ENCODE measurements at regions not wholly inside any gene's neighbourhood (a gene's known extent, or its start where the extent isn't known, plus 50 kb on each side); places are given as distances from the start of the nearest gene placed in this dataset.

GRCh38 chr6:140236732-140237131 is 862.3 kb upstream of the CITED2 start:
- no peaks in the 10 kb centered on the region for H3K9me3 ChIP-seq (ENCODE audit: low read depth, low read length, poor library complexity, severe bottlenecking)
- H3K27me3 ChIP-seq (replicated peaks; ENCODE audit: insufficient read depth, low read depth, low read length, poor library complexity) = no peaks in the 10 kb centered on the region
- intact Hi-C loops (cut with micrococcal nuclease; ENCODE audit: unreplicated experiment) = no loop called here
- ChIA-PET POLR2A (ENCODE audit: low non-redundant PET) (no interaction called here), CTCF (no interaction called here)
- H3K27ac ChIP-seq (ENCODE audit: low read depth, low read length, poor library complexity, severe bottlenecking) = no peak overlapping the region
- no TSS peak for BruUV-seq (replicated peaks)
- DNase-seq (ENCODE audit: low spot score) = no peak
- no peaks in the 10 kb centered on the region for H3K36me3 ChIP-seq (ENCODE audit: insufficient read depth, low read length, poor library complexity, severe bottlenecking)
- no peak overlapping the region for H3K4me3 ChIP-seq (ENCODE audit: low read depth, low read length, poor library complexity, severe bottlenecking)
- H3K4me1 ChIP-seq (ENCODE audit: insufficient read depth, low read length, poor library complexity, severe bottlenecking) = no peaks in the 10 kb centered on the region
- TF ChIP-seq EZH2 (IDR thresholded peaks at IDR 0.05; ENCODE audit: borderline replicate concordance, low read depth, low read length, poor library complexity, severe bottlenecking) = no peak
- TF ChIP-seq, protein P1, sequence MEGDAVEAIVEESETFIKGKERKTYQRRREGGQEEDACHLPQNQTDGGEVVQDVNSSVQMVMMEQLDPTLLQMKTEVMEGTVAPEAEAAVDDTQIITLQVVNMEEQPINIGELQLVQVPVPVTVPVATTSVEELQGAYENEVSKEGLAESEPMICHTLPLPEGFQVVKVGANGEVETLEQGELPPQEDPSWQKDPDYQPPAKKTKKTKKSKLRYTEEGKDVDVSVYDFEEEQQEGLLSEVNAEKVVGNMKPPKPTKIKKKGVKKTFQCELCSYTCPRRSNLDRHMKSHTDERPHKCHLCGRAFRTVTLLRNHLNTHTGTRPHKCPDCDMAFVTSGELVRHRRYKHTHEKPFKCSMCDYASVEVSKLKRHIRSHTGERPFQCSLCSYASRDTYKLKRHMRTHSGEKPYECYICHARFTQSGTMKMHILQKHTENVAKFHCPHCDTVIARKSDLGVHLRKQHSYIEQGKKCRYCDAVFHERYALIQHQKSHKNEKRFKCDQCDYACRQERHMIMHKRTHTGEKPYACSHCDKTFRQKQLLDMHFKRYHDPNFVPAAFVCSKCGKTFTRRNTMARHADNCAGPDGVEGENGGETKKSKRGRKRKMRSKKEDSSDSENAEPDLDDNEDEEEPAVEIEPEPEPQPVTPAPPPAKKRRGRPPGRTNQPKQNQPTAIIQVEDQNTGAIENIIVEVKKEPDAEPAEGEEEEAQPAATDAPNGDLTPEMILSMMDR (conservative IDR thresholded peaks at IDR 0.05; ENCODE audit: low read depth, low read length) = no peak

GRCh38 chr6:140230282-140230681 is 855.8 kb upstream of the CITED2 start:
- DNase-seq (ENCODE audit: low spot score) = no peak
- Histone ChIP-seq H3K27ac (ENCODE audit: low read depth, low read length, poor library complexity, severe bottlenecking) (no peak overlapping the region), H3K27me3 (replicated peaks; ENCODE audit: insufficient read depth, low read depth, low read length, poor library complexity) (no peaks in the 10 kb centered on the region), H3K9me3 (ENCODE audit: low read depth, low read length, poor library complexity, severe bottlenecking) (no peaks in the 10 kb centered on the region), H3K4me1 (ENCODE audit: insufficient read depth, low read length, poor library complexity, severe bottlenecking) (no peaks in the 10 kb centered on the region), H3K4me3 (ENCODE audit: low read depth, low read length, poor library complexity, severe bottlenecking) (no peak overlapping the region), H3K36me3 (ENCODE audit: insufficient read depth, low read length, poor library complexity, severe bottlenecking) (no peaks in the 10 kb centered on the region)
- intact Hi-C loops (cut with micrococcal nuclease; ENCODE audit: unreplicated experiment) = no loop called here
- BruUV-seq (replicated peaks) = no TSS peak
- CTCF ChIA-PET = no interaction called here
- POLR2A ChIA-PET (ENCODE audit: low non-redundant PET) = no interaction called here
- TF ChIP-seq EZH2 (IDR thresholded peaks at IDR 0.05; ENCODE audit: borderline replicate concordance, low read depth, low read length, poor library complexity, severe bottlenecking) = no peak
- TF ChIP-seq, protein P1 (conservative IDR thresholded peaks at IDR 0.05; ENCODE audit: low read depth, low read length) = no peak

DNA sequence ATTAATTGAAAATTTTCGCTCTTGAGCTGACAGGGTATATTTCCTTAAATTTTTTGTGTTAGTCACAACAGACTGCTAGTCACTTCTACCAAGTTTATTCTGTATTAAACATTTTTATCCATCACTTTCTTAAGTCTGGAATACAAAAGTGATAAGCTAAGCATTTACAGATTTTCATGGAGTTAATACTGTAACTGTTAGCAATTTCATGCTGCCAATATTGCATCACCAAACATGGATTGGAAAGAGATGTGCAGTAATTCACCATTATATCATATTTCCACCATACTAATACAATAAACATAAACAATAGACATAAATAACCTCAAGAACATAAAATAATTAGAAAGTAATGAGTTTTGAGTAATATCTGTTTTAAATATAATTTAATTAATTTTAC is 854.0 kb upstream of the CITED2 start:
- no peaks in the 10 kb centered on the region for H3K9me3 ChIP-seq (ENCODE audit: low read depth, low read length, poor library complexity, severe bottlenecking)
- H3K4me1 ChIP-seq (ENCODE audit: insufficient read depth, low read length, poor library complexity, severe bottlenecking) = no peaks in the 10 kb centered on the region
- no peak overlapping the region for H3K27ac ChIP-seq (ENCODE audit: low read depth, low read length, poor library complexity, severe bottlenecking)
- TF ChIP-seq, protein P1 (conservative IDR thresholded peaks at IDR 0.05; ENCODE audit: low read depth, low read length) = no peak
- TF ChIP-seq EZH2 (IDR thresholded peaks at IDR 0.05; ENCODE audit: borderline replicate concordance, low read depth, low read length, poor library complexity, severe bottlenecking) = no peak
- POLR2A ChIA-PET (ENCODE audit: low non-redundant PET) = no interaction called here
- H3K36me3 ChIP-seq (ENCODE audit: insufficient read depth, low read length, poor library complexity, severe bottlenecking) = no peaks in the 10 kb centered on the region
- no peaks in the 10 kb centered on the region for H3K27me3 ChIP-seq (replicated peaks; ENCODE audit: insufficient read depth, low read depth, low read length, poor library complexity)
- no peak overlapping the region for H3K4me3 ChIP-seq (ENCODE audit: low read depth, low read length, poor library complexity, severe bottlenecking)
- intact Hi-C loops (cut with micrococcal nuclease; ENCODE audit: unreplicated experiment) = no loop called here
- BruUV-seq (replicated peaks) = no TSS peak
- no peak for DNase-seq (ENCODE audit: low spot score)
- CTCF ChIA-PET = no interaction called here

All from A673 (cell line).